ENCODE measurements at regions not wholly inside any gene's neighbourhood (a gene's known extent, or its start where the extent isn't known, plus 50 kb on each side); places are given as distances from the start of the nearest gene placed in this dataset.

DNA sequence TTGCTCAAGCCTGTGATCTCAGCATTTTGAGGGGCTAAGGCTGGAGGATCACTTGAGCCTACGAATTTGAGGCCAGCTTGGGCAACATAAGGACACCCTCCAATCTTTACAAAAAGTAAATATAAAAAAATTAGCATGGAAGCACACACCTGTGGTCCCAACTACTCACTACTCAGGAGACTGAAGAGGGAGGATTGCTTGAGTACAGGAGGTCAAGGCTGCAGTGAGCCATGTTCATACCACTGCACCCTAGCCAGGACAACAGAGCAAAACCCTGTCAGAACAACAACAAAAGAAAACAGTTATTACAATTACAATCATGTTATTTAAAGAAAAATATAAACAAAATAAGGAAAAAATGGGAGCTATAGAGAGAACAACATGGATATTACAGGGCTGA, 82.5 kb upstream of the TNFAIP3 start:
- no peak overlapping the region for H3K27ac ChIP-seq
- POLR2A ChIA-PET = no interaction called here
- no peak for DNase-seq (ENCODE audit: low read depth in 1 of 2, low spot score in 1 of 2)
- no peaks in the 10 kb centered on the region for H3K4me1 ChIP-seq
- no peak overlapping the region for H3K4me2 ChIP-seq
- no peaks in the 10 kb centered on the region for H3K9me3 ChIP-seq
- no peak for FAIRE-seq
- 0% methylated on average over 1 of the region's 1 CpG for WGBS (ENCODE audit: missing lambda C conversion rate)
- TF ChIP-seq EHMT2 (IDR thresholded peaks at IDR 0.05; ENCODE audit: low read depth) (no peak), RNF2 (IDR thresholded peaks at IDR 0.05; ENCODE audit: borderline replicate concordance, low read depth) (no peak), ATOH8 (CRISPR knock-in tag; IDR thresholded peaks at IDR 0.05; ENCODE audit: low read depth) (no peak), HOXB13 (CRISPR knock-in tag; IDR thresholded peaks at IDR 0.05; ENCODE audit: low read depth) (no peak), GATA3 (IDR thresholded peaks at IDR 0.05; ENCODE audit: borderline replicate concordance) (no peak), CHD2 (IDR thresholded peaks at IDR 0.05; ENCODE audit: low read length, partially characterized antibody) (no peak), PHF8 (IDR thresholded peaks at IDR 0.05; ENCODE audit: borderline replicate concordance, low read depth) (no peak), RARB (CRISPR knock-in tag; IDR thresholded peaks at IDR 0.05) (no peak), CBX8 (IDR thresholded peaks at IDR 0.05) (no peak), TFCP2L1 (CRISPR knock-in tag; IDR thresholded peaks at IDR 0.05) (no peak), JUN (IDR thresholded peaks at IDR 0.05) (no peak), FOSL2 (IDR thresholded peaks at IDR 0.05) (no peak), FOSL2 (CRISPR knock-in tag; IDR thresholded peaks at IDR 0.05) (no peak), CEBPB (IDR thresholded peaks at IDR 0.05) (no peak), RCOR1 (IDR thresholded peaks at IDR 0.05; ENCODE audit: low read depth, low read length) (no peak), FOXS1 (CRISPR knock-in tag; IDR thresholded peaks at IDR 0.05) (no peak)
- TF ChIP-seq, protein P1, sequence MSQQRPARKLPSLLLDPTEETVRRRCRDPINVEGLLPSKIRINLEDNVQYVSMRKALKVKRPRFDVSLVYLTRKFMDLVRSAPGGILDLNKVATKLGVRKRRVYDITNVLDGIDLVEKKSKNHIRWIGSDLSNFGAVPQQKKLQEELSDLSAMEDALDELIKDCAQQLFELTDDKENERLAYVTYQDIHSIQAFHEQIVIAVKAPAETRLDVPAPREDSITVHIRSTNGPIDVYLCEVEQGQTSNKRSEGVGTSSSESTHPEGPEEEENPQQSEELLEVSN (IDR thresholded peaks at IDR 0.05; ENCODE audit: borderline replicate concordance, low read depth) = no peak
- TF ChIP-seq, protein P2, sequence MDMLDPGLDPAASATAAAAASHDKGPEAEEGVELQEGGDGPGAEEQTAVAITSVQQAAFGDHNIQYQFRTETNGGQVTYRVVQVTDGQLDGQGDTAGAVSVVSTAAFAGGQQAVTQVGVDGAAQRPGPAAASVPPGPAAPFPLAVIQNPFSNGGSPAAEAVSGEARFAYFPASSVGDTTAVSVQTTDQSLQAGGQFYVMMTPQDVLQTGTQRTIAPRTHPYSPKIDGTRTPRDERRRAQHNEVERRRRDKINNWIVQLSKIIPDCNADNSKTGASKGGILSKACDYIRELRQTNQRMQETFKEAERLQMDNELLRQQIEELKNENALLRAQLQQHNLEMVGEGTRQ (IDR thresholded peaks at IDR 0.05) = no peak
- ATAC-seq = no peak
- H3K4me3 ChIP-seq = no peak overlapping the region
- CTCF ChIA-PET = no interaction called here

- POLR2A ChIA-PET = no interaction called here
- no peak overlapping the region for H3K4me3 ChIP-seq
- H3K4me2 ChIP-seq = no peak overlapping the region
- no peak overlapping the region for H3K27ac ChIP-seq
- no peak for FAIRE-seq
- H3K9me3 ChIP-seq = no peaks in the 10 kb centered on the region
- 85% methylated on average over 2 of the region's 2 CpGs for WGBS (ENCODE audit: missing lambda C conversion rate)
- no peaks in the 10 kb centered on the region for H3K4me1 ChIP-seq
- TF ChIP-seq ZNF302 (CRISPR knock-in tag; IDR thresholded peaks at IDR 0.05) (no peak), RARB (CRISPR knock-in tag; IDR thresholded peaks at IDR 0.05) (no peak), HEYL (CRISPR knock-in tag; IDR thresholded peaks at IDR 0.05) (no peak), MAX (IDR thresholded peaks at IDR 0.05) (no peak), EHF (CRISPR knock-in tag; IDR thresholded peaks at IDR 0.05) (no peak), EP300 (IDR thresholded peaks at IDR 0.05) (no peak), BHLHE40 (IDR thresholded peaks at IDR 0.05; ENCODE audit: low read depth, low read length) (no peak), HOXB13 (CRISPR knock-in tag; IDR thresholded peaks at IDR 0.05; ENCODE audit: low read depth) (no peak), GATA3 (IDR thresholded peaks at IDR 0.05; ENCODE audit: borderline replicate concordance) (no peak)
- ATAC-seq = no peak
- CTCF ChIA-PET = interaction anchor here (0.6 kb wide), 1 partner anchor 13 kb away, joined by 3 read pairs; no protein-coding TSS in a partner anchor
- DNase-seq (ENCODE audit: low read depth in 1 of 2, low spot score in 1 of 2) = no peak
These were observed 80.0 kb upstream of the TNFAIP3 start for GRCh38 chr6:137787016-137787415.

GRCh38 chr6:137788248-137788647, 78.8 kb upstream of the TNFAIP3 start:
- TF ChIP-seq KDM5A (IDR thresholded peaks at IDR 0.05) = no peak
- no peak for TF ChIP-seq MAX (IDR thresholded peaks at IDR 0.05)
- TF ChIP-seq CHD4 (IDR thresholded peaks at IDR 0.05; ENCODE audit: borderline replicate concordance) = no peak
- TF ChIP-seq HDAC2 (IDR thresholded peaks at IDR 0.05) = no peak
- TF ChIP-seq ZSCAN20 (CRISPR knock-in tag; IDR thresholded peaks at IDR 0.05) = no peak
- TF ChIP-seq JUNB (IDR thresholded peaks at IDR 0.05) = no peak
- TF ChIP-seq SREBF2 (IDR thresholded peaks at IDR 0.05) = no peak
- no peak for TF ChIP-seq HES2 (IDR thresholded peaks at IDR 0.05)
- no peak for TF ChIP-seq NFE2L2 (conservative IDR thresholded peaks at IDR 0.05; ENCODE audit: low read length)
- TF ChIP-seq POLR2A (IDR thresholded peaks at IDR 0.05; ENCODE audit: low read length) = no peak
- TF ChIP-seq ATOH8 (CRISPR knock-in tag; IDR thresholded peaks at IDR 0.05; ENCODE audit: low read depth) = no peak
- TF ChIP-seq MYC (IDR thresholded peaks at IDR 0.05; ENCODE audit: borderline replicate concordance, low read length) = no peak
- WGBS (ENCODE audit: missing lambda C conversion rate) = 91% methylated on average over 1 of the region's 1 CpG
- DNase-seq (ENCODE audit: low read depth in 1 of 2, low spot score in 1 of 2) = no peak

More at GRCh38 chr6:137788248-137788647, 78.8 kb upstream of the TNFAIP3 start:
- Histone ChIP-seq H3K4me2 (no peak overlapping the region), H3K27ac (no peak overlapping the region), H3K4me3 (no peak overlapping the region), H3K9me3 (no peaks in the 10 kb centered on the region), H3K4me1 (no peaks in the 10 kb centered on the region)
- ATAC-seq (no peak), FAIRE-seq (no peak)
- CTCF ChIA-PET = no interaction called here
- POLR2A ChIA-PET = no interaction called here

Measured in A549 (cell line).